ENCODE measurements at regions not wholly inside any gene's neighbourhood (a gene's known extent, or its start where the extent isn't known, plus 50 kb on each side); places are given as distances from the start of the nearest gene placed in this dataset.

DNA sequence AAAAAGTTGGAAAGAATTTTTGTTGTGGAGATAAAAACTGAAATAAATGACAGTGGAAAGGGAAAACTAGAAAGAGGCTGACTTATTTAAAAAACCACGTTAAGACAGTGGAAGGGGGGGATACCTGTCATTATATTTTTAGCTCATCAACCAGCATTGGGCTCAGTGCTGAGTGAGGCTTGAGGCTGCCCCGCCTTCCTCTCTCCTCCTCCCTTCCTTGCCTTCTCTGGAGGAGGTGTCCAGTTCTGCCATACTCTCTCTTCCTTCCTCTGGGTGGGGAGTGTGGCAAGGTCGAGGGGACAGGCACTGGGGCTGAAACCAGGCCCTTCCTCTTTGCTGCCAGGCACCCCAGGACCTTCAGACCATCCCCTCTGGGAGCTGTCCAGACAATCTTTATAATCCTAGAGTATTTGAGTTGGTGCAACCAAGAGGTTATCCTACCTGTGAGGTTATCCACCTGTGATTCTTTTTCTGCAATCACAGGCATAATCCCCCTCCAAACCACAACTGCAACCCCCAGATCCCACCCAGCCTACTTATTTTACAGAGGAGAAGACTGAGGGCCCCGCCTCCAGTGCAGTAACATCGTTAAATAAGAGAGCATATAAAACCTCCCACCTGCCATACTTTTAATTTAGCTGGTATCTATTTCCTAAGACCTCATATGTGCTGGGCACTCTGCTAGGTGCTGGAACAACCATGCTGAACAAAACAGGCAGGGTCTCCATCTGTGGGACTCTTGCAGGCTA, 578.5 kb downstream of the BUD13 start:
- DNase-seq, result no peak

DNA sequence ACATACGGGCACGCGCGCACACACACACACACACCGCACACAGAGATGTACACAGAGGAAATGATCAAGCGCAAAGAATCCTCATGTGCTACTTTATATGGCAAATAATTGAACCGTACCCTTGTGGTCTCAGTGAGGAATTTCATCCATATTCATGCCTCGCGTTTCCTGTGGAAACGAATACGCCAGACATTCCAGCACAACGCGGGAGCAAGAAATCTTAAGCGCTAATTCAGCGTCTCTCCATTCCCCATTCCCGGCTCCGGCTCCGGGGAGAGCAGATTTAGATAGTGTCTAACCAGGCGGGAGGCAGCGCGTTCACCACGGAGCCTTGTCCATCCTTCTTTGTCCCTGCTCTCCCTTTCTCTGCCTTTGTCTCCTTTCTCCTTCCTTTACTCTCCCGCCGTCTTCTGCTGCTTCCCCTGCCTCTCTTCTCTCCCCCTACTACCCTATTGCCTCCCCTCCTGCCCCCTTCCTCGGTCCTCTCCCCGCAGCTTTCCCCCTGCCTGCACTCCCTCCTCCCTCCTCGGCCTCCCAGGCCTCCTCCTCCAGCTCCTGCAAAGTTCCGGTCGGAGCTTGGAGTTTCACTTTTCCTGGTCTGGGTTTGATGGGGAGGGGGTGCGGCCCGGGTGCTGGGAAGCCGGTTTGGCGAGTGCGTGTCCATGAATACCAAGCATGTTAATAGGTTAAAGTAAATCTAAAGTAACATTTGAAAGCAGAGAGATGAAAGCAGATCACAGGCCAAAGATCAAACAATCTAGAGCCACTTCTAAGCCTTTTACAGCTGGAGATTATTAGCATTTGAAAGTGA, 579.3 kb downstream of the BUD13 start:
- DNase-seq, result no peak

DNA sequence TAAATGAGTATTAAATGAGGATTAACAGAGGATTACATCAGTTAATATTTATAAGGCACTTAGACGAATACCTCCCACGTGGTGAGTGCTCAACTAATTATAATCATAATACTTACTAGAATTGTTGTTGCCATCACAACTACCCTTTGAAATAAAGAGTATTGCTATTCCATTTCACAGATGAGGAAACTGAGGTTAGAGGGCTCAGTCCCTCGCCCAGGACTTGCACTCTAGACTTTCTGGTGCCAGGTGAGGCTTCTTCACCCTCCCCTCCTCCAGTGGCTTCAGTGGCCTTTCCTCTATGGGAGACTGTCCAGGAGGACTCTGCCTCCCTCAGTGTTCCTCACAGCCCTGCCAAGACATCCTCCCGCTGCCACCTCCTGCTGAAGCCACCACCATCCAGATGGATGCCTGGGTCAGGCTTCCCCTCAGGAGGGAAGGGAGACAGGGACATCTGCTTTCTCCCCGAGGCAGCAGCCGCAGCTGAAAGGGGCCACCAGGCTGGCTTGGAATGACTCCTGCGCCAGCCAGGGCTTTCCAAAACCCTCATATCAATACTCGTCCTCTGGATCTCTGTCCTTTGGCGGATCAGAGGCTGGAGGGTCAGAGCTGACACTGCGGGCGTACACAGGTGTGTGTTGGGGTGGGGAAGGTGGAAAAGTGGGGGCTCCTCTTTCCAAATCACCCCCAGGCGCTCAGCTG, 580.1 kb downstream of the BUD13 start:
- no peak for DNase-seq

DNA sequence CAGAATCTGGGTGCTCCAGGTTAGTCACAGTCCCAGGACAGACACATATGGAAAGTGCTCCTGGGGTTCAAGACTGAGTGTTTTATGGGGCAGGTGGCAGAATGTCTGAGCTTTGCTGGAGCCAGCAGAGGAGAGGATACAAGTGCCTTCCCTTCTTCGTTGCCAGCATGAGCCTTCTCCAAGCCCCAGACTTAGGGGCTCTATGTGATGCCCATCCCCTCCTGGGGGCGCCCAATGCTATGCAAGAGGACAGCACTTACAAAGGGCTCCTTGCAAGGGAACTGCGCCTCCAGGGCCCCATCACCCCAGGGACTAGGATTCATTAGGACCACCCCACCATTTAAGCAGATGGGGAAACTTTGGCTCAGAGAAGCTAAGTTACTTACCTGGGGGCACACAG, 581.9 kb downstream of the BUD13 start:
- no peak for DNase-seq

DNA sequence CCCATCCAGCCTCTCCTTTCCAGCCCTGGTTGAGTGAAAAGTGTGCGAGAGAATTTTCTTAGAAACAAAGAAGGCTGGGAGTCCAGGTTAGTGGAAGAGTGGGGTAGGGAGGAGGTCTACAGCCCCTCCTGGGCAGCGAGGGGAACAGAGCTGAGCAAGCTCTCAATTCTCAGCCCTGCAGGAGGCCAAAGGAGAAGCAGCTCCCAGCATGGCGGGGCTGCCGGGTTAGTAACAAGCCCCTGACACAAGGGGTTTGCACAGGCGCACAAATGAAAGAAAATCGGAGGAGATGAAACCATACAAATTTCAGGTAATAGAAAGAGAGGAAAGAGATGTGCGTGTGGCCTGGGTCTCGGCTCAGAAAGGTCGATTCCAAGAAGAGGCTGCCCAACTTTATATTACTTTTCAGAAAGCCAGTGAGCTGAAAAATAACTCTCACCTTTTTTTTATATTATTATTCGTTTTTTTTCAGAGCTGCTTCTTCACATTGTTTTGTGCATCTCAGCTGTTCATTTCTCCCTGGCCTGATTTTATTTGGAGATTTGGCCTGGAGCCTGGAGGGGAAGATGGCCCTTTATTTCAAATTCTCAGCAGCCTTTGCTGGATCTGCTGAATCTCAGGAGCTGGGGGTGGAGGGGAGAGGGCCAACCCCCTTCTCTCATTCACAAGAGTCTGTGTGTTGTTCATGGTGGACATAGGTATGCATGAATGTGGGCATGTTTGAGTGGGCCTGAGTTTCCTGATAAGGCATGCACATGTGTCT, 583.2 kb downstream of the BUD13 start:
- no peak for DNase-seq

DNA sequence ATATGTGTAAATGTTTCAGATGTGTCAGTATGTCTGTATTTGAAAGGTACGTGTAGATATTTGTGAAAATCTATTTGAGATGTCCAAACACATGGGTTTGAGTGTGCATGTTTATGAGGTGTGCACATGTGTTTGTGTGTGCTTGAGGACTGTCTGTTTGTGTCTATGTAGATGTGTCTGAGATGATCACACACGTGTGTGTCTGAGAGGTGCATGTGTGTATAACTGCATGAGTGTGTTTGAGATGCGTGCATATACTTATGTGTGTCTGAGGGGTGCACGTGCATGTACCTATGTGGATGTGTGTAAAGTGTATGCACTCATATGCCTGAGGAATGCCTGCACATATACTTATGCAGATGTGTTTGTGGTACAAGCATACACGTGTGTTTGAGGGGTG, 584.4 kb downstream of the BUD13 start:
- no peak for DNase-seq

DNA sequence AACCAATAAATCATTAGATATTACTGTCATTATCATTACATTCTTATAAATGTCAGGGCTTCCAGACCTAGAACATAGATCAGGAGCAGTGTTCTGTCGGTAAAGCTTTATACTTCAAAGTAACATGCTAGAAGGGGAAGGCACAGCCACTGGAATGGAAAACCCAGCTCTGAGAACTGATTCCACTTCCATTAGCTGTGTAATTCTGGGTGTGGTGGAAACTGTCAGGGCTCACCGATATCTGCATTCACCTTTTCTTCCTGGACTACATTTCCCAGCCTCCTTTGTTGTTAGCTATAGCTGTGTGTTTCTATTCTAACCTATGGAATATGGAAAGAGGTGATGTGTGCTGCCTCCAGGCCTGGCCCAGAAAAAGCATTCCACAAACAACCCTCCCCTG, 585.8 kb downstream of the BUD13 start:
- no peak for DNase-seq

DNA sequence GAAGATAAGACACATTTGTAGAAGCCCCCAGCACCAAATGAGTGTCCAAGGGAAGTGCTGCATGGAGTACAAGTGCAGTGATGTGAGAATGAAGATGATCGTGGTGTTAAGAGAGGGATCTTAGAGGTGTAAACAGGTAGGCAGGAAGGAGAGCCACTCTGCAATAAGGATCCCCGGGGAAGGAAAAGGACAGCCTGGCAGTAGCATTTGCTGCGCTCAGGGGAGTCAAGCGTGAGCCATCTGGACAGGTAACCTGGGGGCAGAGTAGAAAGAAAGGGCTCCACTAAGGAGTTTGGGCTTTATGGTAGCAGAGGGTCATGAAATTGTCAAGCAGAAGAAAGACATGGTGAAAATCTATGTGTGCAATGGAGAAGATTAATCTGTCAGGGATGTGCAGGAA, 587.2 kb downstream of the BUD13 start:
- DNase-seq, result no peak

DNA sequence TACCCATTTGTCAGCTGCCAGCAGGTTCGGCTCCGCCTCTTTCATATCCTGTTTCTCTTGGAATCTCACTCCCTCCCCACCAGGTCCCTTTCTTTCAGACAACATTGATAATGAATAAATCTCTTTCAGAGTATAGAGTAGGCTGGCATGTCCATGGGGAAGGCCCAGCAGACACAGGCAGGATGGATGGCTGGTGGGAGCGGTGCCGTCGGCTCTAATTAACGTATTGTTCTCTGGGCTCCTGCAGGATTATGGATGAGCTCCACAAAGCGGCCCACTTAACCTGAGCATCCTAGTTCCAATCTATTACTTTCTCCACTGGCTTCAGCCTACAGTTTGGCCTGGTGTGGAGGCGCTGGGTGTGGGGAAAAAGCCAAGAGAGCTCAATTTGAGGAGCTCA, 588.0 kb downstream of the BUD13 start:
- DNase-seq, result no peak

DNA sequence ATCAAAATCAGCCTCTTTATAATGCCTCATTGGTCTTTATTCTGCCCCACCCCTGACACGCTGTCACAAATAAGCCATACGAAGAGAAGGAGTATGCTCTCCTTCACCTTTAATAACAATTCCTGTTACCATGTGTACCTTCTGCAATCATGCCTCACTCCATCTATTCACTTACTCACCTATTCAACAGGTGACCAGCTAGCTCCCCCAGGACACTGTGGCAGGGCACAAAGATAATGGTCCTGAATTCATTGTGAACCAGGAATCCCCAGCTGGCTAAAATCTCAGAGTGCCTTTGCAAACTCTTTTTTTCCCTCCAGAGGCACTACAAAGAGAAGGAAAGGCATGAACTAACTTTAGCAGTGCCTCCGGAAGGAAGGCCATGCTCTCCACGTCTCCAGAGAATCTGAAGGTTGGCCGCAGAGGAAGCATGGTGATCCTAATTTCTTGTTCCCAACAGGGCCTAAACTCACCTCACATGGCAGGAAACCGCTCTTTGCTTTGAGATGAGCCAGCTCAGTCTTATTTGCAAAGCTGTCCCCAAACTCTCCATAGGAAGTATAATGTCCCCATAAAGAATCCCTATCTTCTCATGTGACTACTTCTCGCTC, 590.3 kb downstream of the BUD13 start:
- DNase-seq, result no peak

DNA sequence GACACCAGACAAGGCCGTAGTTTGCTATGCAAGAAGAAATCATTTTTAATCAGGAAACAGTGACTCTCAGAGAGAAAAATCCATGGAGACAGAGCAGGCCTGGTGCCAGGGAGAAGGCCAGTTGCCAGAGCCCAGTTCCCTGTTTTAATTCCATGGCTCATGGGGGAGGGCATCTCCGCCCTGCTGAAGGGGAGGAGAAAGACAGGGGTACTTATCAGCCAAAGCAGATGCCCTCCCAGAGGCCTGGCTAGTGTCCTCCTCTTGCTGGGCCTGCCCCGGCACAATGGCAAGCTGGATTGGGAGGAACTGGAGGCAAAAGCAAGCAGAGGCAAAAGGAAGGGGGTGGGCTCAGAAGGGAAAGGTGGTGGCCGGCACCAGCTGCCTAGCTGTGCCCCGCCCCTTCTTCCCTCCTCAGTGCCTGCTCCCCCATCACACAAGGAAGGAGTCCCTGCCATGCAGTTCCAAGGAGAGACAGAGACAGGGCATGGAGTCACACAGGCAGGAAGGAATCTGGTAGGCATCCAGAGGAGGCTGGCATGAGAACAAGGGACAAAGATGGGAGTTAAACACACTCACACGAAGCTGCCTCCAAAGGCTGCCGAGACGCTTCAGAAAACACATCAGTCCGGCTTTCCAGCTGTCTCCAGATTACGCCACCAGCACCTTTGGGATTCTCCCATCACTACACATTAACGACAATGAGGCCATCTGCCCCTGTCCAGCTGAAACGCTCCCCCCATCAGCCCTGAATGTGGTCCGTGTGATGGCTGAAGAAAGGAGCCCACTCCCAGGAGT, 591.8 kb downstream of the BUD13 start:
- no peak for DNase-seq

DNA sequence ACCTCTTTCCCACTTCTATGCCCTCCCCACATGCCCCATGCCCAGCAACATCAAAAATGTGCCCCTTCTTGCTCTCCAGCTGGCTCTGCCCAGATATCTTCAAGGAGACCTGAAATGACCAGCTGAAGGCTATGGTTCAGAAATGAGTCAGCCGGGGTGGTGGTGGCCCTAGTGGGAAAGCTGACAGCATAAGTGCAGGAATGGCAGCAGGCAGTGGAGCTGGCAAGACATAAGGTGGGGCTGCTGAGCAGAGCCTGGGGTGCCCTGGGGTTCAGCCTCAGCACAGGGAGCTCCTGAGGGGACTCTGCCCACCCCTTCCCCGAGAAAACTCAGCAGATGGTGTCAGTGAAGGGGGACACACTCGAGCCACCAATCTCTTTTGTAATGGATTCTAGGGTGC, 593.4 kb downstream of the BUD13 start:
- DNase-seq, result no peak

DNA sequence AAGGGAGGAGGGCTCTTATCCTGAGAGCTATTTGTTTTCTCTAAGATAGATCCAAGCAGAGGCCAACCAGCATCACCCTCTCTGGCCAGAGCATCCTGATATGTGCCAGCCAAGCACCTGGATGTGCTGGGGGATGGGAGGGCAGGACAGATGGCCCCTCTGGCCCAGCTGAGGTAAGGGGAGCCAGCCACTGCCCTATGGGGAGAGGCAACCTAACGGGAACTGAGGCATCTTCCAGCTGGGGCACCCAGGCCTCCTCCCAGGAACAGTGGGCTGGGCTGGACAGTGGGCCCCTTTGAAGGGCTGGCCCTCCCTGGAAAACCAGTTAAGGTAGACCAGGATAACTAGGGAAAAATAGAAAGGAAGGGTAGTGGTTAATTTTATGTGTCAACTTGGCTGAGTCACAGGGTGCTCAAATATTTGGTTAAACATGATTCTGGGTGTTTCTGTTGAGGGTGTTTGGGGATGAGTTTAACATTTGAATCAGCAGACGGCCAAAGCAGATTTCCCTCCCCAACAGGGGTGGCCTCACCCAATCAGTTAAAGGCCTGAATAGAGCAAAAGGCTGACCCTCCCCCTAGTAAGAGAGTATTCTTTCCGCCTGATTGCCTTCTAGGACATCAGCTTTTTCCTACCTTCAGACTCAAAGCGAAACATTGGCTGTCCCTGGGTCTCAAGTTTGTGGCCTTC, 595.1 kb downstream of the BUD13 start:
- no peak for DNase-seq

DNA sequence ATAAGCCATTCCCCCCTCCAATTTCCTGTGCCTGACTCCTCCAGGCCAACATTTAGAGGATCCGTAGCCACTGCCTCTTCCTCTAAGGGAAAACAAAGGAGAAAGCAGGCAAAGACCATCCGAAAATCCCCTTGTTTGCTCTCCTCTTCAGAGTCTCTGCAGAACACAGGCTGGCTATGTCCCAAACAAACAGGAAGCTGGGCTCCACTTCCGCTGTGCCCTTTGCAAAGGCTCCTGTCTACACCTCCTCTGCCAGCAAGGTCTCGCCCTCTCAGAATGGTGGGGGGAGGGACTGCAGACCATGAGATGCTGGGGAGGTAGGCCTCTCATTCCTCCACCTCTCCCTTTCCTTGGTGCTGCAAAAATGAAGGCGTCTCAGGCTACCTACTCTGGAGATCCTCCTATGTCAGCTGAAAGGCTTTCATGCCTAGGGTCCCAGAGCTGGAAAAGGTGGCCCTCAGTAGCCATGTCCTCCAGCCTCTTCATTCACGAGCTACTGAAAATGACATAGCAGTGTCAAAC, 596.2 kb downstream of the BUD13 start:
- no peak for DNase-seq

DNA sequence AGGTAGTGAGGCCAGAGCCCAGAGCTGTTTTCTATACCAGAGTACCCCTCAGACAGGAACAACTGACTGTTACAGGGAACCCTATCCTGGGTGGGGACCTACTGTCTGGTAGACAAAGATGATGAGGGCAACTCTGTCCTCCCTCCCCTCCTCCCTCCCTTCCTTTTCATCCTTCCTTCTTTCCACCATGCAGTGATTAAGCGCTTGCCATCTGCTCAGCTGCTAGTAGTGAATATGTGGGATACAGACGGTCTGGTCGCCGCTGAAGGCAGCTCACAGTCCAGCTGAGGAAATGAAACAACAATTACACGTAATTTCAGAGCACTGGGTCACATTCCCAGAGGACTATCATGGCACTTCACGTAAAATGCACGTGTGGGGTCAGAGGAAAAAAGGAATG, 597.1 kb downstream of the BUD13 start:
- no peak for DNase-seq

DNA sequence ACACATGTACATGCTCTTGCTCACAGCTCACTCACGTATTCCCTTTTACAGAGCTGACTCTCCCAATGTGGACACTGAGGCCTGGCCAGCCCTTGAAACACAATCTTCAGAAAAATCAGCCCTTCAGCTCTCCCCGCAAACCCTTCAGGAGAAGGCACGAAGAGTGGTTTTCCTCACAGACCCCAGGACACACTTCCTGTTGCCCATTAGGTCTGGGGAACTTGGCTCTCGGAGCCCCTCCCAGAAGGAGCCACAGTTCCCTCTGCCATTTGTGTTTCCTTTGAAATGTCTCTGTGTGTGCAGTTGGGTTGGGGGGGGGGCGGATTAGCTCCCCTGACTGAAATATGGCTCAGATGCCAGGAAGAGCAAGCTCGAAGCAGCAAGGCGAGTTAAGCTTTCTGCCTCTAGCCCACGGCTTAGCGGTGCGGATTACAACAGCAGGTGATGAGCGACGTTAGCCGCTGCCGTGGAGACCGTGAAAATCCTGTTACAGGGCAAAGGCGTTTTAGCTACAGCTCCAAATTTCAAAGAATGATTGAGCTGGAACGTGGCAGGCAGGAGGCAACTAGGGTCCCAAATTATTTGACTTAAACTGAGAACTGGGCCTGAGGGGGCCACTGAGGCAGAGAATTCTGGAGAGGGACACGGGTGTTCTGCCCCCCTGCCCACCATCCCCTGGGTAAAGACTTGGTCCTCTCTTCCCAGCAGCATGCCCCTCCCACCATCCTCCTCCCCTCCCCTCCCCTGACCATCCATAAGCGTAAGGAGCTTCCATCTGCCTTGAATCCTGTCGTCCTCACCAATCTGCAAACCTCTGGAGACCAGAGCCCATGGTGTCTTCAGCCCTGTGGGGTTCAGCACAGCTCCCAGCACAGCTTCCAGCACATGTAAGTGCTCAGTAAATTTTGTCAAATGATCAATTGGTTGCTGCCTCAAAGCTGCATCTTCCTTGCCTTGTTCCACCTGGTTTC, 598.6 kb downstream of the BUD13 start:
- DNase-seq, result no peak

DNA sequence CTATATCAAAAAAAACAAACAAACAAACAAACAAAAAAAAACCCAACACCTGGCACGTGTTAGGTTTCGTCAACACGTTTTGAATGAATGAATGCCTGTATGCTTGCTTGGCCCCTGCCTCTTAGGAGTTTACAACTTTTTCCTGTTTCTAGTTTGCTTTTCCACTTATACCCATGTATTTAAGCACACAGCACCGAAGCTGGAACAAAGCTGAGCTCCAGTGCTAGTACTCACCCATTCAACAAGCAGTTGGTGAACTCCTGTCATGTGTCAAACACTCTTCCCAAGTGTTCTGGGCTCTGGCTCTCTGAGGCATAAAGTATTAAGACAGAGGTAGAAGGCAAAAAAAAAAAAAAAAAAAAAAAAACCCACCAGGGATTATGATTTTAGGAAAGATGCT, 599.3 kb downstream of the BUD13 start:
- DNase-seq, result no peak

DNA sequence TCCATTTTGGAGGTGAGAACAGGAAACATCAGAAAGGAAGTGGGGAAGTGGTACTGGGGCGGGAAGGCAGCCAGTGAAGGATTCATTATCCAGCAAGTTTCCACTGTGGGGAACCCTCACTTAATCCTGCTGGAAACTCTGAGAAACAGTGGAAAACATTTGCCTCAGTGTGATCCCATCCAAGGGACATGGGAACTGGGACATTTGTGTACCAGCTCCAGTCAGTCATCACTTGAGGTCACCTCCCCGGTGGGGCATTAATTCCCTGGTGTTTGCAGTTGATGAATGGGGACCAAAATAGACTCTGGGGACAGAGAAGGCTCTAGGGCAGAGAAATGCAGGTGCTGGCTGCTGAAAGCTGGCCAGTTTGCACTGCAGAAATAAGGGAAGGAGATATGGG, 599.9 kb downstream of the BUD13 start:
- DNase-seq, result no peak

DNA sequence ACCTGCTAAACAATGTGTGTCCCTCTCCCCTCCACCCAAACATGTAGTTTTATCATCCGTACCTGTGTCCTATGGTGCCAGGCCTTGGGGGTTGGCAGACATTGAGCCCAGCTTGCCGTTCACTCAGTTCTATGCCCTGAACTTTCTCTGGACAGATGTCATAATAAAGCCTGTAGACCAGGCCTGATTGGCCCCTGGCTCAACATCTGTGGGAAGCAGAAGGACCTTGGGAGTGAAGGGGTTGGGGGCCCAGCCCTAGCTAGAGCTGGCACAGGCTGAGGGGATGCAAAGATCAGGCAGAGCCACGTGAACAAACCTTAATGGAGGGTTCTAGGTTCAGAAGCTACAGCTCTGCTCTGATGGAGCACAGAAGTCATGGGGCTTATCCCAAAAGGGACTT, 600.6 kb downstream of the BUD13 start:
- no peak for DNase-seq

Measured in AML-193 (cell line).